Stimulated activated CD8-positive, alpha-beta memory T cell treated with anti-CD3 and anti-CD28 coated beads, Interleukin-4, amount 100 ng/mL, for 48 hours (primary cell): ENCODE measurements at regions not wholly inside any gene's neighbourhood (a gene's known extent, or its start where the extent isn't known, plus 50 kb on each side); places are given as distances from the start of the nearest gene placed in this dataset.

Source experiments
- DNase-seq: peaks from one replicate; pipeline ENCODE4 v3.0.0-alpha.2; 2020

GRCh38 chr20:62583424-62583920, 58.8 kb upstream of the SLCO4A1 start:
- DNase-seq = no peak

GRCh38 chr20:62584671-62585460, 57.4 kb upstream of the SLCO4A1 start:
- DNase-seq = no peak

GRCh38 chr20:62585461-62585970, 56.8 kb upstream of the SLCO4A1 start:
- no peak for DNase-seq

GRCh38 chr20:62586799-62587198, 55.5 kb upstream of the SLCO4A1 start:
- DNase-seq = no peak

GRCh38 chr20:62587757-62588402, 54.4 kb upstream of the SLCO4A1 start:
- DNase-seq = peak; percentile 33

- no peak for DNase-seq
Measured at GRCh38 chr20:62588458-62589149, 53.7 kb upstream of the SLCO4A1 start.

GRCh38 chr20:62589150-62589498, 53.2 kb upstream of the SLCO4A1 start:
- no peak for DNase-seq

- DNase-seq = no peak
Measured at GRCh38 chr20:62589720-62590119, 52.6 kb upstream of the SLCO4A1 start.

- DNase-seq = no peak
Measured at GRCh38 chr20:62590309-62591121, 51.8 kb upstream of the SLCO4A1 start.

GRCh38 chr20:62591122-62591468, 51.2 kb upstream of the SLCO4A1 start:
- DNase-seq = no peak

- DNase-seq = no peak
Measured at GRCh38 chr20:62591591-62591990, 50.7 kb upstream of the SLCO4A1 start.
